ENCODE measurements at regions not wholly inside any gene's neighbourhood (a gene's known extent, or its start where the extent isn't known, plus 50 kb on each side); places are given as distances from the start of the nearest gene placed in this dataset.
A peak's percentile ranks its signal among the peaks of the same experiment; 100 is the strongest.

- Histone ChIP-seq H3K36me3 (replicated peaks in 1 of 2) (no peaks in the 10 kb centered on the region), H3K4me3 (no peak overlapping the region), H3K4me1 (replicated peaks in 1 of 2) (no peaks in the 10 kb centered on the region), H3K27me3 (no peaks in the 10 kb centered on the region), H3K9me3 (replicated peaks in 1 of 3) (no peaks in the 10 kb centered on the region), H3K27ac (no peak overlapping the region)
- intact Hi-C loops (cut with DNase I) = no loop called here
- DNase-seq = no peak
- 78 to 92% (median 86%) methylated on average over 3 of the region's 3 CpGs for WGBS, 4 donors
- TF ChIP-seq CTCF (IDR thresholded peaks at IDR 0.05) = no peak
- no peak for TF ChIP-seq POLR2A (IDR thresholded peaks at IDR 0.05)
These were observed 110.4 kb upstream of the C1orf21 start for GRCh38 chr1:184276416-184276815.

DNA sequence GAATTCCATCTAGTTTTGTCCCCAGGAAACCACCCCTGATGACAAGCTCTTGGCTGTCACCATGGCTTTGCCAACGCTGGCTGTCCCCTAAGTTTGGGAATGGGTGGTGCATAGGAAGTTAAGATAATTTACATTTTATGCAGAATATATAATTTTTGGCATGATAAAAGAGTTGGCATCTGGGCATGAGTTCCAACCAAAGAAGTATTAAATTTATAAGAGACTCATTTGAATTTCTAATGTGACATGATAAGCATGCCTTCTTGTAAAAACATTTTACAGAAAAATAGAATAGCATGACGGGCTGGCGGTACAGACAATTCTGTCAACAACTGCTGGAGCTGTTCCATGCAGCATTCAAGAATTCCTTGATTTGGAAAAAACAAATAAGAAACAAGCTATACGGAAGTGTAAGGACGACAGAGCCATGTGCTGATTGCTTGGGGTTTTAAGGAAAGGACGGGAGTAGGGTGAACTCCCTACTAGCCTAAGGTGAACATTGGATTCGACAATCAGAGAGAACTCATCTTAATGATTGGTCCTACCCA, 106.8 kb upstream of the C1orf21 start:
- no peaks in the 10 kb centered on the region for H3K9me3 ChIP-seq (replicated peaks in 1 of 3)
- H3K4me1 ChIP-seq (replicated peaks in 1 of 2) = no peaks in the 10 kb centered on the region
- H3K36me3 ChIP-seq (replicated peaks in 1 of 2) = no peaks in the 10 kb centered on the region
- no peak overlapping the region for H3K4me3 ChIP-seq
- no peak for DNase-seq
- intact Hi-C loops (cut with DNase I) = no loop called here
- TF ChIP-seq POLR2A (IDR thresholded peaks at IDR 0.05) = no peak
- no peak for TF ChIP-seq CTCF (IDR thresholded peaks at IDR 0.05)
- H3K27me3 ChIP-seq = no peaks in the 10 kb centered on the region
- H3K27ac ChIP-seq = no peak overlapping the region
- WGBS, 4 donors = 87 to 91% (median 90%) methylated on average over 7 of the region's 7 CpGs

DNA sequence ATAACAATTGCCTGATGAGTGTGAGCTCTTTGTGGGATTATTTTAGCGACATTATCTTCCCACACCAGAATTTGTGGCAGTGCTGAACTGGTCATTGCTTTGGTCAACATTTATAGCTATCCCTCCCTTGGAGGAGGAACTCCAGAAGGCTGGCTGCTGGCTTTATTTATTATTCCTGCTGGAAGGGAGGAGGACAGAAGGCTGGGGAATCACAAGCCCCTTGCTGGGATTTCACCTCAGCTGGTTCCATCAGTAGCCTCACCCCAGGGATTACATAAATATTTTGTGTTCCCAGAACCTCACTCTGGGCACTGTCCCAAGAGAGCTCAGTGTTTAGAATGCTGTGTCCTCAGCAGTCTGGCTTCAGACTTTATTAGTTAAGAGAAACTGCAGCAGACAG, 102.8 kb upstream of the C1orf21 start:
- WGBS, 4 donors = 45 to 75% (median 54%) methylated on average over 1 of the region's 1 CpG
- Histone ChIP-seq H3K4me1 (replicated peaks in 1 of 2) (no peaks in the 10 kb centered on the region), H3K36me3 (replicated peaks in 1 of 2) (no peaks in the 10 kb centered on the region), H3K9me3 (replicated peaks in 1 of 3) (no peaks in the 10 kb centered on the region), H3K27me3 (no peaks in the 10 kb centered on the region), H3K4me3 (no peak overlapping the region), H3K27ac (no peak overlapping the region)
- TF ChIP-seq POLR2A (IDR thresholded peaks at IDR 0.05) (no peak), CTCF (IDR thresholded peaks at IDR 0.05) (no peak)
- peak in 6 of 7 donors; percentile 27 to 68 (median 44) for DNase-seq
- intact Hi-C loops (cut with DNase I) = no loop called here

DNA sequence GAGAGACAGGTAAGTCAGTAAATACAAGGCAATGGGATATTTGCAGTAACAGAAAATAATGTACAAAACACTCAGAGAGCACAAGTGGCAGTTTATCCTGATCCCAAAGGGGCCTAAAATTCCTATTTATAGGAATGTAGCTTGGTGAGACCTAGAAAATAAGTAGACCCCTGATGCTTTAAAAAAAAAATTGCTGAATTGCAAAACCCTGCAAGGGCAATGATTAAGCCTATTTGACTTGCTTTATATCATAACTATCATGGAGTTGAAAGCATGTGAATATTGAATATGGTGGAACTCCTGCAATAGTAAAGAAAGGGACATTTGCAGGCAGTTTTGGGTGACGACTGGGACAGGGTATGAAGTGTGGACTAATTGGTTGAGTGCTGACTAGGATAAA, 101.9 kb upstream of the C1orf21 start:
- TF ChIP-seq CTCF (IDR thresholded peaks at IDR 0.05) (no peak), POLR2A (IDR thresholded peaks at IDR 0.05) (no peak)
- no peak overlapping the region for H3K4me3 ChIP-seq
- H3K36me3 ChIP-seq (replicated peaks in 1 of 2) = no peaks in the 10 kb centered on the region
- WGBS, 4 donors = 90 to 100% (median 94%) methylated on average over 1 of the region's 1 CpG
- H3K27me3 ChIP-seq = no peaks in the 10 kb centered on the region
- intact Hi-C loops (cut with DNase I) = no loop called here
- no peak overlapping the region for H3K27ac ChIP-seq
- no peak for DNase-seq
- no peaks in the 10 kb centered on the region for H3K9me3 ChIP-seq (replicated peaks in 1 of 3)
- no peaks in the 10 kb centered on the region for H3K4me1 ChIP-seq (replicated peaks in 1 of 2)
